ENCODE measurements at regions not wholly inside any gene's neighbourhood (a gene's known extent, or its start where the extent isn't known, plus 50 kb on each side); places are given as distances from the start of the nearest gene placed in this dataset.

GRCh38 chr9:121558473-121558872, 58.8 kb upstream of the GGTA1 start:
- H3K4me3 ChIP-seq (ENCODE audit: low read depth, low read length) = no peak overlapping the region
- no peak for TF ChIP-seq CTCF (IDR thresholded peaks at IDR 0.05; ENCODE audit: control insufficient read depth, extremely low read depth, insufficient read depth)

GRCh38 chr9:121559183-121559582, 59.5 kb upstream of the GGTA1 start:
- no peak overlapping the region for H3K4me3 ChIP-seq (ENCODE audit: low read depth, low read length)
- DNase-seq (ENCODE audit: low read depth) = no peak
- no peak for TF ChIP-seq CTCF (IDR thresholded peaks at IDR 0.05; ENCODE audit: control insufficient read depth, extremely low read depth, insufficient read depth)

More at GRCh38 chr9:121558473-121558872, 58.8 kb upstream of the GGTA1 start:
- DNase-seq (ENCODE audit: low read depth) = no peak

GRCh38 chr9:121560921-121561320, 61.3 kb upstream of the GGTA1 start:
- no peak for DNase-seq (ENCODE audit: low read depth)
- H3K4me3 ChIP-seq (ENCODE audit: low read depth, low read length) = no peak overlapping the region
- TF ChIP-seq CTCF (IDR thresholded peaks at IDR 0.05; ENCODE audit: control insufficient read depth, extremely low read depth, insufficient read depth) = no peak

GRCh38 chr9:121561385-121562222, 62.0 kb upstream of the GGTA1 start:
- no peak for DNase-seq (ENCODE audit: low read depth)
- no peak for TF ChIP-seq CTCF (IDR thresholded peaks at IDR 0.05; ENCODE audit: control insufficient read depth, extremely low read depth, insufficient read depth)
- no peak overlapping the region for H3K4me3 ChIP-seq (ENCODE audit: low read depth, low read length)

- no peak overlapping the region for H3K4me3 ChIP-seq (ENCODE audit: low read depth, low read length)
- DNase-seq (ENCODE audit: low read depth) = no peak
- no peak for TF ChIP-seq CTCF (IDR thresholded peaks at IDR 0.05; ENCODE audit: control insufficient read depth, extremely low read depth, insufficient read depth)
Measured at GRCh38 chr9:121562301-121562700, 62.7 kb upstream of the GGTA1 start.

GRCh38 chr9:121563425-121563824, 63.8 kb upstream of the GGTA1 start:
- H3K4me3 ChIP-seq (ENCODE audit: low read depth, low read length) = no peak overlapping the region
- TF ChIP-seq CTCF (IDR thresholded peaks at IDR 0.05; ENCODE audit: control insufficient read depth, extremely low read depth, insufficient read depth) = no peak
- no peak for DNase-seq (ENCODE audit: low read depth)

Measured in LNCaP clone FGC (cell line).